OCI-LY3 (cell line): ENCODE measurements at regions not wholly inside any gene's neighbourhood (a gene's known extent, or its start where the extent isn't known, plus 50 kb on each side); places are given as distances from the start of the nearest gene placed in this dataset.

Source experiments
- EZH2phosphoT487 ChIP-seq: fragments of 200-600 bp; shearing (Covaris generic); IDR thresholded peaks from 2 replicates; pipeline ENCODE4 v1.6.1; 2018; ENCODE audit warnings: antibody characterized with exemption, mixed run types, low read depth
- TF ChIP-seq, protein P1 (sequence below): fragments of 200-600, 300-600 bp; sonication (generic); IDR thresholded peaks from 2 replicates; pipeline ENCODE4 v1.5.1; 2014; ENCODE audit warnings: antibody characterized with exemption, low read length, low read depth

DNA sequence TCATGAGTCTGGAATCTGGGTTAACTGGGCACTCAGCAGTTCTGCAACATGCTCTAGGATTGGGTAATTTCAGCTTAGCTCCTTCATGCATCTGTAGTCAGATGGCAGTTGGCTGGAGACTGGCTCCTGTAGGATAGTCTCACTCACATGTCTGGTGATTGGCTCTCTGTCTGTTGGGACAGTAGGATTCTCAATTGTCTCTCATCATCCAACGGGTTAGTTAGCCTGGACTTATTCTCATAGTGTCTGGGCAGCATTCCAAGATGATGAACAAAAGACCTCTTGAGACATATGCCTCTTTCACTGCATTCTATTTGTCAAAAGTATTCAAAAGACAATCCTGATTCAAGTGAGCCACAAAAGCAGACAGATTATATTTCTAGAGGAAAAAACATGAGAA lies 795.6 kb upstream of the GALNTL6 start:
- TF ChIP-seq, protein P1, sequence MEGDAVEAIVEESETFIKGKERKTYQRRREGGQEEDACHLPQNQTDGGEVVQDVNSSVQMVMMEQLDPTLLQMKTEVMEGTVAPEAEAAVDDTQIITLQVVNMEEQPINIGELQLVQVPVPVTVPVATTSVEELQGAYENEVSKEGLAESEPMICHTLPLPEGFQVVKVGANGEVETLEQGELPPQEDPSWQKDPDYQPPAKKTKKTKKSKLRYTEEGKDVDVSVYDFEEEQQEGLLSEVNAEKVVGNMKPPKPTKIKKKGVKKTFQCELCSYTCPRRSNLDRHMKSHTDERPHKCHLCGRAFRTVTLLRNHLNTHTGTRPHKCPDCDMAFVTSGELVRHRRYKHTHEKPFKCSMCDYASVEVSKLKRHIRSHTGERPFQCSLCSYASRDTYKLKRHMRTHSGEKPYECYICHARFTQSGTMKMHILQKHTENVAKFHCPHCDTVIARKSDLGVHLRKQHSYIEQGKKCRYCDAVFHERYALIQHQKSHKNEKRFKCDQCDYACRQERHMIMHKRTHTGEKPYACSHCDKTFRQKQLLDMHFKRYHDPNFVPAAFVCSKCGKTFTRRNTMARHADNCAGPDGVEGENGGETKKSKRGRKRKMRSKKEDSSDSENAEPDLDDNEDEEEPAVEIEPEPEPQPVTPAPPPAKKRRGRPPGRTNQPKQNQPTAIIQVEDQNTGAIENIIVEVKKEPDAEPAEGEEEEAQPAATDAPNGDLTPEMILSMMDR: no peak
- no peak for TF ChIP-seq EZH2phosphoT487
